GM19324 (cell line): ENCODE measurements at regions not wholly inside any gene's neighbourhood (a gene's known extent, or its start where the extent isn't known, plus 50 kb on each side); places are given as distances from the start of the nearest gene placed in this dataset.
"Not testable (repeated sequence)": the region's sequence is repeated elsewhere in the genome, so short reads cannot be mapped to it uniquely, and the experiment has no call there.

ENCODE experiments used
- ATAC-seq: cut with Tn5 transposase; IDR thresholded peaks from one replicate; pipeline ENCODE4 v1.9.1; 2021; ENCODE audit warnings: mild to moderate bottlenecking, moderate library complexity; ENCODE audit not compliant: unreplicated experiment, low FRiP score

DNA sequence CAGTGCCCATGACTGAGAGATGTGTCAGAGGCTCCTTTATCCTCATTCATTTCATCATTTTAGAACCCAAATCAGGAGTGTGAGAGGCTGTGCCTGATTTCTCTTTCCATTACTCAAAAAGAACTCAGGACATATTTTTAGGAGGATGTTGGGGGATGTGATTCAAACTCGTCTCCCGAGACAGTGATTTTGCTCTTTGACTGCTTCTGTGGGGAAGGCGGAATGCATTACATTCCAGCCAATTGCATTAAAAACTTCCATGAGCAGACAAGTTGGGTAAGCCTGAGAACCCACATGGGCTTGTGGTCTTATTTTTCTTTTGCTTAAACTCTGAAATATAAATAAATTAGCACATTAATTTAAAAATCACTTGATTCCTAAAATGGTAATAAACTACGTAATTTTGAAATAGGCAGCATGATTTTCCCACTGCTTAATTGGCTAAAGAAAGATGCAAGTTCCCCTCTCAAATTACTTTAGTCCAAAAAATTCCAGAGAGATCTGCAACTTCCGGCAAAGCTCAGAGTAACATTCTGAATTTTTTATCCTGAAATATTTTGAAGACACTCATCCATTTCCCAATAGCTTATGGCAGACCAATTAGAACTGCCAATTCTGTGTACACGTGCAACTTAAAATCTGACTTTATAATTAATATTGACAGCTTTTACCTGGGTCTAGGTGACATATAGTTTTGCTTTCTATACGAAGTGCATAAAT lies 185.6 kb downstream of the C7orf25 start:
- ATAC-seq: no peak

DNA sequence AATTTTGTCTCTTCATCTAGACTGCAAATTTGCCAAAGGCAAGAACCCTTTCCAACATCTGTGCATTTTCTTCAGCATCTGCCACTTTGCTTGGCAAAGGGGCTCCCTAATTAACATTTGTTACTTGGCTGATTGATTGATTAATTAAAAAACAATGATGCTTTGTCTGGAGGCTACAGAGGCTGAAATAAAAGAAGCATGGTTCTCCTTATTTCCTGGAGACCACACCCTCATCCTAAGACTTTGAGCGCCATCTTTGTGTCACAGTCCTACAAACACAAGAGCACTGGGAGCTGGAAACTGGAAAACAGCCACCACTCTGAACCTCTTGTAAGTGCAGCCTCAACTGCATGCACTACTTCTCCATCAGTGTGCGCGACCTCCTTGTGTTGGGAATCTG lies 189.2 kb downstream of the C7orf25 start:
- ATAC-seq: no peak

DNA sequence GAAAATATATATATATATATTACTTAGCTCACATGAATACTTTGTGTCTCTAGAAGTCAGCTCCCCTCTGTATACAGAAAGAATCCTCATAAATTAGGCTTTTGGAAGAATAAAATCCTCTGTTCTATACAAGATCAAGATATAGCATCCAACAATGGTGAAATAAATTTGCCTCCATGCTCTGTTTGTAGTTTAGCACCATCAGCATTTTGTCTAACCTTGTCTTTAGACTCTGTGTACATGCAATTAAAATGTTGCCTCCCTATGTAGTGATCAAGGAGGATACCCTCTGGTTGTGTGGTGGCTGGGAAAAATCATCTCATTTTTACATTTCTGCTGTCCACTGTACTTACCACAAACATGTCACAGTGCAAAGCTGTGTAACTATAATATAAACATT lies 189.7 kb downstream of the C7orf25 start:
- ATAC-seq: no peak

DNA sequence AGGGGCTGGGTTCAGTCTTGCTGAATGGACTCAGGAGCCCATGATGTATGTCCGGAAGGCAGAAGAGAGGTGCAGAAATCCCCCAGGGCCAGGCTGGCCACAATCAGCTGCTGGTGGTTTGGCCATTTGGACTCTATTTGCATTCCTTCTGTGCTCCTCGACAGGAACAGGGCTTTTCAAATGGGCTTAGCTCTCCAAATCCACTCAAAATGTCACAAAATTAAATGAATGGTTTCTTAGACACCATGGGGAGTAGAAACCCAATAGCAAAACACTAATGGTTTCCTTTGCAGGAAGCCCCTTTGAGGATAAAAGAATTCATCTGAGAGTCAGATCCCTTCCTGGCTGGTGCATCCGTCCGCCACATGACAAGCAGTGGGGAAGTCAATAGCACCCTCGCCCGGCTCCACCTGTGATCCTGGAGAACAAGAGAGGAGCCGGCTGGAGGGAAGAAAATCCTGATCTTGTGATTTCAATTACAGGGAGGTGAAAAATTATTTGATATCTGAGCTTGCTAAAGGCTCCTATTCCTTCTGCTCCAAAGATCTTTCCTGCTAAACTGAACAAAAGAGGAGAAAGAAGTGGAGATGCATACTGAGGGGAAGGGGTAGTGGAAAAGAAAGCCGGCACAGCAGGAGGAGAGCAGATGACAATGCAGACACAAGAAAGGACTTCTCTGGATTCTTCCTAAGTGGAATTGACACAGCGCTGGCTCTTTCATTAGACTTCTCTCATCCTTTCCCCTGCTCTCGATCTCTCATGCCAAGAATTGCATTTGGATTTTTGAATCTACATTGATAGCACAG lies 190.7 kb downstream of the C7orf25 start:
- no peak for ATAC-seq

DNA sequence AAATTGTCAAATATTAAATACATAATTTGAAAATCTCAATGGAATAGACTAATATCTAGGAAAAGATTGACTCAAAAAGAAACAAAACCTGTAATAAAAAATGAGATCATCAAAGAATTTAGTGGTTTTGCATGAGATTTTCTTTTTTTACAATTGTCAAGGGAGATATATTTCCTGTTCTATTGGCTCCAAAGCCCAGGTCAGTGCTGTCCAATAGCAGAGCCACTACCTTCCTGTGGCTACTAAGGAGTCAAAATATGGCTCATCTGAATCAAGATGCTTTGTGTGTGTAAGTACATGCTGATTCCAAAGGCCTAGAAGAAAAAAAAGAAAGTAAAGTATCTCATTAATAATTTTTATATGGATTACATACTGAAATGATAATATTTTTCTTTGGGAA lies 191.9 kb downstream of the C7orf25 start:
- no peak for ATAC-seq

DNA sequence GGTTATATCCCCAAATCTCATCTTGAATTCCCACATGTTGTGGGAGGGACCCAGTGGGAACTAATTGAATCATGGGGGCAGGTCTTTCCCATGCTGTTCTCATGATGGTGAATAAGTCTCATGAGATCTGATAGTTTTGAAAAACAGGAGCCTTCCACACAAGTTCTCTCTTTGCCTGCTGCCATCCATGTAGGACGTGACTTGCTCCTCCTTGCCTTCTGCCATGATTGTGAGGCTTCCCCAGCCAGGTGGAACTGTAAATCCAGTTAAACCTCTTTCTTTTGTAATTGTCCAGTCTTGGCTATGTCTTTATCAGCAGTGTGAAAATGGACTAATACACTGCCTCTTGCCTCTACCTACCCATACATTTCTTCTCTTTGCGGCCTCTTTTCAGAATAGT lies 193.4 kb downstream of the C7orf25 start:
- ATAC-seq: not testable (repeated sequence)

DNA sequence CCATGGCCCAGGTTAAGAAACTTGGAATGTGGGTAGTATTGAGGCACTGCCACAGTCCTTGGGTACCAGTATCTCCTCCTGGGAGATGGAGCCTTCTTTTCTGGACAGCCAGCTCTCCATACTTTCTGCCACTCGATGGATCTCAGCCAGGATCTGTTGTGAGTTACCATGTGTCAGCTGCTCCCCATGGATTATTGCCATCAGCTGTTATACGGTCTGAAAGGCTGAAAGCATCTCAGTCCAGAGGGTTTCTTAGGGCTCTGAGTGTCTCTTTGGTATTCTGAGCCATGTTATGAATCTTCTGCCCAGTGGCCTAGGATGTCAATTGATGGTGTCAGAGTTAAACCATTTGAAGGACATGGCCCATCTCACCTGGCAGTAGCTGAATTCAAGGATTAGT lies 197.5 kb downstream of the C7orf25 start:
- ATAC-seq: no peak

DNA sequence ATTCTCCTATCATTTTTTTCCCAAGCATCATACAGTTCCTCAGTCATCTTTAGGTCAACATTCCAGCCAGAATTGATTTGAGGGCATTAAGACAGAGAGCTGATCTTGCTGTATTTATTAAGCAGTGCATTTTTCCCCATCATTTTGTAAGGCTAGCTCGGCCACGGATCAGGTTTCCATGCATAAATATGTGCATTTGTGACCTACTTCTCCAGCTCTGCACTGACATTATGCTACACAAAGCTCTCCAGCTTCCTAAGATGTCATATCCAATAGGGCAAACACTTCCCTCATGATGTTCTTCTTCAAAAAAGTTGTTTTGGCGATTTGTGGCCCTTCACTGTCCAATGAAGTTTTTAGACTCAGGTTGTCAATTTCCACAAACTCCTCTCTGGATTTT lies 202.6 kb downstream of the C7orf25 start:
- ATAC-seq: no peak

DNA sequence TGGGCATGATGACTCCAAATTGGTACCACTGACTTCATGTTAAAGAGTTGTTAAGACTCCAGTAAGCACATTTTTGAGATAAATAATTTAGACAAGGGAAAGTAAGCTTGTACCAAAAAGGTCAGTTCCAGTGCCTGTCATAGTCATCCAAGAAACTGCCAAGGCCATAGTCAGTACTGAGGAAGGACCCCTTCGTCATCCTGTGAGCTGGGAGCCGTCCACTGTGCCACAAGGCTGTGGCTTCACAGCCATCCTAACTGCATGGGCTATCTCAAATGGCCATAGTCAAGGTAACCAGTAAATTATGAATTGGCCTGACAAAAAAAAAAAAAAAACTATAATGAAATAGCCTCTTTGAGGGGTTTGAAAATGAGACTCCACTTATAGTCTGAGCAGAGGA lies 207.2 kb downstream of the C7orf25 start:
- no peak for ATAC-seq

DNA sequence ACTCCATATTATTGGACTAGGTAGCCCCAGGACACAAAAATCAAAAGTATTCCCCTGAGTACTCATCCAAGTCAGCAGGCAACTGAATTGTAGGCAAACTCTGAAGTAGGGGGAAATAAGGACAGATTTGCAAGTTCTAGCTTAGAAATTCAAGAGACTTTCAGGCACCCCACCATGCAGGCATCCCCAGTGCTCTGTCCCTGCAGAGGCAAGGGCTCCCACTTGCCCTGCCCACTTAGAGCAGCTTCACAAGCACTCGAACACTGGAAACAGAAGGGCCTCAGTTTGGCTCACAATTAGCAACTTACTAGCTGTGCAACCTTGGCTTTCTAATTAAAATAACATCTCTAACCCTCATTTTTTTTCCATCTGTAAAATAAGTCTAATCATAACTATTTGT lies 209.2 kb downstream of the C7orf25 start:
- ATAC-seq: no peak

DNA sequence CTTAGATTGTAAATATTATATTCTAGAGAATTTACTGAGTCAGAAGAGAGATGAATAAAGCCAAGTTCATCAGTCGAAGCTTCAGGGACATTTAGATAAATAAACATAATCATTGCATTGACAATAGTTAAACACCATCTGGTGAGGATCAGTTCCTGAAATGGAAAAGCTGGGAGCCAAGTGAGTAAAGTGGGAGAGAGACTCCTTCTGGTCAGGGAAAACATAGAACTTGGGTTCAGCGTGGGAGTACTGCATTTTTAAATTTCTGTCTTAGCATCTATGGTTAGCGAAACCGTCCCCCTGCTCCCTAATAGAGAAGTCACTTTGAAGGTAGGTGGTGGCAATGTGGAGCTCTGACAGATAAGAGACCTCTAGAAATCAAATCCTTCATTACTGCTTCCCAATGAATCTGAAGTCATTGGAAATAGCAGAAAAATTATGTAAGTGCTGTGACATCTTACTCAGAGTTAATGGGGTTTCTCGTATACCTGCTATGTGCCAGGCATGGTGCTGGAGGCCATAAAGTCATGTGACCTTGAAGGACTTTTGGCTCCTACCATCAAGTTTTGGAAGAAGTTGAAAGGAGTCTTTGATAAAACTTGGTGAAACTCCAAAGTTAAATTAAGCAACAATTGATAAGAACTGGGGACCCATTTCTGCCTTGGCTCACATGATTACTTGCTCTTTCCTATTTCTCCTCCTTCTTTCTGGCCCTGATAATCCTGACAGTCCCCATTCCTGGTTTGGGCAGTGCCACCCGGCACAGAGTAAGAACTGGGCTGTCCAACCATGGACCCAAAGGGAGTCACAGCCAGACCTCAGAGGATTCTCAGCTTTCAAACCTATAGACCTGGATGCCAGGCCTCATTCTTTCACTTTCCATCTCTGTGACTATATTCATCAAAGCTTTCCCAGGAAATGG lies 211.2 kb downstream of the C7orf25 start:
- no peak for ATAC-seq

DNA sequence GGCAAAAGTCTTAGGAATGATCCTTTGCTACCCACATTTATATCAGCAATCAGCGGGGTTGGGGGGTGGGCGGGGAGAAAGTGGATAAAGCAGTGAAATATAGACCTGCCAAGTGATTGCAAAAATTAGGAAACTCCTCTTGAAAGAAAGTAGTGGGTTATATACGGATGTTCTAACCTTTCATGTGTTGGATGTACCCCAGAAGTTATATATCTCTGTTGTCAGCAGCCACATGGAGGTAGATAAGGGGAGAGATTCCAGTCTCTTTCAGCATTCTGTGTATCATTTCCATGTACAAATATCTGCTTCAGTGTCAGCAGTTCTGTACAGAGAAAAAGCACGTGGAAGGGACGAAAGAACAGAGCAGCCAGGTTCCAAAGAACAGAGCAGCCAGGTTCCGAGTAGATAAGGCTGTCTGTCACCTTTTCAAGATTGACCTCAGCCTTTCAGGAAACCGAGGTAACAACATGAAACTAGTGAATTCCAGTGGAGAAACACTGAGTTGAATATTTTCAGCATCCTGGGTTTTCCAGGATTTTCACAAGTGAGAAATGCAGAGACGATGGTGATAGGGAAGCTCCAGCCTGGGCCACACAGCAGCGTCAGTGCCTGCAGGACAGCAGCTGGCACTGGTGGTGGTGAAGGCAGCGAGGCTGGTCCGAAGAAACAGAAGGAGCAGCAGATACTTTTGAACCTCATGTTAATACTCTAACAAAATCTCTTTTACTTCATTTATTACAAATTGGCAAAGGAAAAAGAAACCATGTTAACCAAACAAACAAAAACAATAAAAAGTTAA lies 212.3 kb downstream of the C7orf25 start:
- no peak for ATAC-seq

DNA sequence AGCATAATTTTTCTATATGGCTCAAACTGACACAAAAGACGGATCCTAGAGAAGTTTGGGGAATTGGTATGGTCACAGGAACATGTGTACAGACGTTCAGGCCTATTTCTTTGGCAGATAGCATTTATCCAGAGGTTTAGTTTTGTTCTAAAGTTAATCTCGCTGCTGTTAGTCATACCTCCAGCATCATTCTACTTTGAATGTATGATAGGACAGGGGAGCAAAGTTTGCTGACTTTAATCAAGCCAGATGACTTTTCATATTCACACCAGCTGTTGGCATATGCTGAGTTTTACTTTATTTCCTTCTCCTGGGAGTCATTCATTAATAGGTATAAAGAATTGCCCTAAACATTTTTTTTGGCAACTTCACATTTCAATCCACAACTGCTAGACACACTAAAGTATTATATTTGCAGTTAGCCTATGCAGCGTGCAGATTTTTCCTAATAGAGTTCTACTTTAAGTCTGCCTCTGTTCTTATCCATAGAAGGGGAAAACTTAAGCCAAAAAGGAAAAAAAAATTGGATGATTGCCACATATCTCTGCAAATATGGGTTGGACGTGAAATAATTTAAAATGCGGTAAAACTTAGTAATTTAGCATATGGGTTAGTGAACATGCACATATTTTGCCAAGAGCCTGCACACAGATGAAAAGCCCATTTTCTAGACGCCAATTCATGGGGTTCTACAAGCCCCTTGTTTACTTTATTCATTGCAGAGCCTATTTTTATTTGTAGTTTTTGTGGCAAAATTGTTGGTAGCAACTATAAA lies 213.1 kb downstream of the C7orf25 start:
- no peak for ATAC-seq

DNA sequence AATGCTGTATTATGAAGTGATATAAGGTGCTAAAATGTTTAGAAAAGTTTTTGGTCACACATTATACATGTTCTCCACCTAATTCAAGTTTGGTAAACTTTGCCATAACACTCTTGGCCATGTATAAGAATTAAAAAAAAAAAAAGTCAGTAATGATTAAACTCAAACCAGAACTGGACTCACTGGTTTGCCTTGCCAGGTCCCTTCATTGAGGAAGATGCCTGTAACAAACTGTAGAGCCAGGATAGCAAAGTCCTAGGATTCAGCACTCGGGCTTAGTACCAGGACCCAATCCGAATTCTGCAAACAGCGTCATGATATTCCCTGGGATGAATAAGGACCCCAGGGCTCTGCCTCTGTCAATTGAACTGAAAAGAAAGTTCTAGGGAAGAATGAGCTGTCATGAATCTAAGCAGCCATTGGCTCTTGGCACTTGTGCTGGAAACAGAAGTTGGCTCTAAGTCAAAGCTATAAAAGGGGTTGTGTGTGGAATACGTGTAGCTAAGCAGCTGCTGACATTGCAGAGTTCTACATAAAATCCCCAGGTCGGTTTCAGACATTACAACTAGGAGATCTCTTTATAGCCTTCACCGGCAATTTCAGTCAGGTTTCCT lies 216.9 kb downstream of the C7orf25 start:
- ATAC-seq: no peak

DNA sequence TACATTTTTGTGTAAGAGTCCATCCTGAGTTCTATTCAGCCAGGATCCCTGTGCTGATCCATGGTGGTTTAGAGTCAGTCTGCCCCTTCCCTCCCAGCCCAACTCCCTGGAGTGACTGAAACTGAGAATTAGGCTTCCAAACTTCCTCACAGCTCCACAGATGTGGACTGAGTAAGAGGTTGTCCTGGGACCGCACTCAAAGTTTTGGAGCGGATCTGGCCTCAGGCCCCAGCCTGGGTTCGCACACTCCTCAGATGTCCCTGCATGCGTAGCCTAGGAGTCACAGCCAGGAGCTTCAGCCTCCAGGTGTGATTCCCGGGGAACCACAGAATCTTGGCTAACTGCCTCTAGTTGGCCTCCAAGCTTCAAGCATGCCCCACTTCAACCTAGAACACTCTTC lies 218.1 kb downstream of the C7orf25 start:
- no peak for ATAC-seq

DNA sequence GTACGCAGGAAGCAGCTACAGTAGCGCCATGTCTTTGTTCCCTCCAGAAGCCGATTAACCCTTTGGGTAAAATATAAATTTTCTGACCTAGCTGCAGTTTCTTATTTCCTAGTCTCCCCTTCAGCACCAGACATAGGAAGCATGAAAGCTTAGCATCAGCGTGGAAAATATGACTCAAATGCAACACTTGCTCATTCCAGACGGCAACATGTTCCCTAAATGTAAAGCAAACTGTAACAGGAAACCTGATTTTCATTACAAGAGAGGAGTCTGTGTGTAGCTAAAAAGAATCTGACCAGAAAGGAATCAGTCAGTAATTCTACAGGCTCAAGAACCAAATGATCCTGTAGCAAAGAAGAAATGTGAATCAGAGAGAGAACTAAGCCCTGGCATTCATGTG lies 219.2 kb downstream of the C7orf25 start:
- no peak for ATAC-seq

DNA sequence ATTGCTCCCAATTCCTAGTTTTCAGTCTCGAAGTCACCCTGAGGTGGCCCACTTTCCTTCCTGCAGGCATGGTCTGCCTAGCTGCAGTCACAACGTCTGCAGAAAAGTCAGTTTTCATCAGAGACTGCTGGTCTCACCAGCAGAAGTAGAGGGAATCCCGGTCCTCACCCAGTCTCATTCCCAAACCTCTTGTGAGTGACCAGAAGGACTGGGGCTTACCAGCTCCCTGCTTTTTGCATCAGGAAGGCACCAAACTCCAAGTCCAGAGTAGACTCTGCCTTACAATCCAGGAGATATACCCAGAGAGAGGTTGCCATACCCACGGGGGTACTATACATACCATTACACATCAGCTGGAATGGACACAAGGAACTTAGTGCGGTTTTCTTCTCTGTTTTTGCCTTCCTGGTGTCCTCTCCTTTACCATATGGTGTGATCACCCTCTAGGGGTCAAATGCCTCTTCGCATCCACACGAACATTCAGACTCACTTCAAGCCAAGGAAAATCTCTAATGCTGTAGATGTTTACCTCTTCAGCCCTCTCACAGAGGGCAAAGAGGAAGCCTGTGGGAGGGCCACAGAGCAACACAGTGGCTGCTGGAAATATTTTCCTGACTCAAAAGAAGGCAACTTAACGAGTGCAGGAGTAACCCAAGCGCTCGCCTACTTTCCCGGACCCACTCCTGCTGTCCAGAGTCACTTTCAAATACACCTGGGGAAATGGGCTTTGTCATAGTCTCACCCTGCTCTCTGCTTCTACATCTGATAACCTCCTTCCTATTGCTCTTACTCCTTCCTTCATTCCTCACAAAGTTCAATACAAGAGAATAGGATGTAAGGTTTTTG lies 220.9 kb downstream of the C7orf25 start:
- no peak for ATAC-seq

DNA sequence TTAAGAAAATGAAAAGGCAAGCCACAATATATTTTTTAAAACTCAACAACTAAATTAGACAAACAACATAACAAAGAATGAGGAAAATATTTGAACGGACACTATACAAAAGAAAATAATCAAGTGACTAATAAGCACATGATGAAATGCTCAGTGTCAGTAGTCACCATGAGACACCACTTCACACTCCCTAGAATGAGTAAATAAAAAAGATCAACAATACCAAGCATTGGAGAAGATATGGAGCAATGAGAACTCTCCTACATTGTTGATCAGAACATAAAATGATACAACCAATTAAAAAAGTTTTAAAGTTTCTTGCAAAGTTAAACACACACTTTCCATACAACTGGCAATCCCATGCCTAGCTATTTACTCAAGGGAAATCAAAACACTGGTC lies 222.2 kb downstream of the C7orf25 start:
- no peak for ATAC-seq
